ENCODE measurements at regions not wholly inside any gene's neighbourhood (a gene's known extent, or its start where the extent isn't known, plus 50 kb on each side); places are given as distances from the start of the nearest gene placed in this dataset.
"Not testable (repeated sequence)": the region's sequence is repeated elsewhere in the genome, so short reads cannot be mapped to it uniquely, and the experiment has no call there.

DNA sequence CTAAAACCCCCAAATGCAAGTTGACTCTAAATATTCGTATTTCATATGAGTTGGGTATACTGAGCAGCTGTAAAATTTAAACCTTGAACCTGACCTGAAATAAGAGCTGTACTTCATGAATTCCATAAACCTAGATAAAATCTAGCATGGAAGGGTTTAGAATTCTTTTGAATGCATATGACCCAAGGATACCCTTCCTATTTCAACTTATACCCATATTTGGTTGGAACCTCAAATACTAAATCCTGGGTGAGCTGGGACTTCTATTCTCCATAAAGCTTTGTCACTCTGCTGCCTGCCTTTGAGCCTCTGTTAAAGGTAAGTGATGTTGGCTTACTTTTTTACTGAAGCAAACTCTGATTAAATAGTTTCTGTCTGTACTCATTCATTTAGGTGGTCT is 994.6 kb downstream of the SUCLG1 start:
- intact Hi-C loops (cut with DNase I), result no loop called here
- DNase-seq (ENCODE audit: missing footprints) (no peak), ATAC-seq (no peak)

GRCh38 chr2:83462881-83463280 is 996.2 kb downstream of the SUCLG1 start:
- DNase-seq (ENCODE audit: missing footprints) (no peak), ATAC-seq (no peak)
- intact Hi-C loops (cut with DNase I), result no loop called here

- no peak for DNase-seq (ENCODE audit: missing footprints)
- intact Hi-C loops (cut with DNase I), result no loop called here
- ATAC-seq, result no peak
Measured at GRCh38 chr2:83461135-83461534, 997.9 kb downstream of the SUCLG1 start.

DNA sequence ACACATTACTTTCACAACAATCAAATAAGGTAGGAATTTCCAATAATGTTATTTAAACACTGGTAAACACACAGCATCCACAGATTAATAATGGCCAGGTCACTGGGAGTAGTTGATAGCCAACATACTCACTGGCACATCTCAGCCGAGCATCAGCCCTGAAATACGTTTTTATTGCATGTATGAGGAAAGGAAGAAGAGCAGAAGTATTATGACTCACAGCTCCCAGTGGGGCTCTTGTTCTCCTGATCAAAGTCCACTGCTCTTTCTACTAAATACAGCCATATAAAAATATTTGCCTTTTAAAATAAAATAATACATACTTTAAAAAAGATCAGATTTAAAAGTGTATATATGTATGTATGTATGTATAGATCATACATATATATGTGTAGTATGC is 999.6 kb downstream of the SUCLG1 start:
- intact Hi-C loops (cut with DNase I), result no loop called here
- DNase-seq (ENCODE audit: missing footprints) (no peak), ATAC-seq (no peak)

- ATAC-seq (no peak), DNase-seq (ENCODE audit: missing footprints) (no peak)
- intact Hi-C loops (cut with DNase I), result no loop called here
Measured at GRCh38 chr2:83435989-83436388, 1023.1 kb downstream of the SUCLG1 start.

DNA sequence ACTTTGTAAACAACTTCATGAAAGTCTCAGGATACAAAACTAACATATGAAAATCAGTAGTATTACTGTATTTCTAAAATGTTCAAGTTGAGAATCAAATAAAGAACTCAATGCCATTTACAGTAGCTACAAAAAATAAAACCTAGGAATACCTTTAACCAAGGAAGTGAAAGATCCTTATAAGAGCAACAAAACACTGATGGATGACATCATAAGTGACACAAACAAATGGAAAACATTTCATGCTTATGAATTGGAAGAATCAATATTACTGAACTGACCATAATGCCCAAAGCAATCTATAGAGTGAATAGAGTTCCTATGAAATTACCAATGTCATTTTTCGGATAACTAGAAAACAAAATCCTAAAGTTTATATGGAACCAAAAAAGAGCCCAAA is 1038.1 kb downstream of the SUCLG1 start:
- DNase-seq (ENCODE audit: missing footprints) (no peak), ATAC-seq (no peak)
- intact Hi-C loops (cut with DNase I), result no loop called here

- intact Hi-C loops (cut with DNase I), result no loop called here
- DNase-seq (ENCODE audit: missing footprints) (no peak), ATAC-seq (no peak)
Measured at GRCh38 chr2:83394134-83394904, 1064.8 kb downstream of the SUCLG1 start.

GRCh38 chr2:83388804-83389203 is 1070.3 kb downstream of the SUCLG1 start:
- DNase-seq (ENCODE audit: missing footprints), result no peak
- ATAC-seq, result no peak
- intact Hi-C loops (cut with DNase I), result no loop called here

DNA sequence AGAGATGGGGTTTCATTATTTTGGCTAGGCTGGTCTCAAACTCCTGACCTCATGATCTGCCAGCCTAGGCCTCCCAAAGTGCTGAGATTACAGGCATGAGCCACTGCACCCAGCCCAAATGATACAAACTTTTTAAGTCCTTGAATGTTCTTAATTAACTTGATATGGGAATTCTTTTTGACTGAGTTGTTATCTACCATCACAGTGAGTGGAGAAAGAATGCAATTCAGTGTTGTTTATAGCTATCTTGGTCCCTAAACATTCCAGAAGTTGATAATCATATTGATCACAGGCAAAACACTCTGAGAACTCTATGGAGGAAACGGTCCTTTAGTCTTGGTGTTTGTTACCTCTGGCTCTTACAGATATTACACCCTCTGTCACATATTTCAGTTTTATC is 1072.5 kb downstream of the SUCLG1 start:
- ATAC-seq (no peak), DNase-seq (ENCODE audit: missing footprints) (no peak)
- intact Hi-C loops (cut with DNase I), result no loop called here

- no peak for ATAC-seq
- intact Hi-C loops (cut with DNase I), result no loop called here
- DNase-seq (ENCODE audit: missing footprints), result no peak
Measured at GRCh38 chr2:83378921-83379320, 1080.2 kb downstream of the SUCLG1 start.

DNA sequence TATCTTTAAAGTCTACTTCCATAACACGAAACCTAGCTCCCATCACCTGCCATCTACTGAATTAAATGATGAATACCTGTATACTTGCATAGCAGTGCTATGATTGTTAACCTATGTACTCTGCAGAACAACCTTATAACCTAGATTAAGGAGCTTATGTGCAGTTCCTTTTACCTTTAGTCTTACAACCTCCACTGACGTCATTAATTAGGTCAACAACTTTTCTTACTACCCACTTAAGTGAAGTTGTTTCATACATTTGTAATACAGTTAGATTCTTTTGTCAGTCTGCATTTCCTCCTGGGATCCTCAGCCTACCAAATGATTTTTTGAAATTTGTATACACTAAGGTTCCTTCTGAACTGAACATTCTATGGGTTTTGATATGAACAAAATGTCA is 1082.3 kb downstream of the SUCLG1 start:
- DNase-seq (ENCODE audit: missing footprints) (no peak), ATAC-seq (no peak)
- intact Hi-C loops (cut with DNase I), result no loop called here

GRCh38 chr2:83370419-83370762 is 1088.7 kb downstream of the SUCLG1 start:
- no peak for ATAC-seq

DNA sequence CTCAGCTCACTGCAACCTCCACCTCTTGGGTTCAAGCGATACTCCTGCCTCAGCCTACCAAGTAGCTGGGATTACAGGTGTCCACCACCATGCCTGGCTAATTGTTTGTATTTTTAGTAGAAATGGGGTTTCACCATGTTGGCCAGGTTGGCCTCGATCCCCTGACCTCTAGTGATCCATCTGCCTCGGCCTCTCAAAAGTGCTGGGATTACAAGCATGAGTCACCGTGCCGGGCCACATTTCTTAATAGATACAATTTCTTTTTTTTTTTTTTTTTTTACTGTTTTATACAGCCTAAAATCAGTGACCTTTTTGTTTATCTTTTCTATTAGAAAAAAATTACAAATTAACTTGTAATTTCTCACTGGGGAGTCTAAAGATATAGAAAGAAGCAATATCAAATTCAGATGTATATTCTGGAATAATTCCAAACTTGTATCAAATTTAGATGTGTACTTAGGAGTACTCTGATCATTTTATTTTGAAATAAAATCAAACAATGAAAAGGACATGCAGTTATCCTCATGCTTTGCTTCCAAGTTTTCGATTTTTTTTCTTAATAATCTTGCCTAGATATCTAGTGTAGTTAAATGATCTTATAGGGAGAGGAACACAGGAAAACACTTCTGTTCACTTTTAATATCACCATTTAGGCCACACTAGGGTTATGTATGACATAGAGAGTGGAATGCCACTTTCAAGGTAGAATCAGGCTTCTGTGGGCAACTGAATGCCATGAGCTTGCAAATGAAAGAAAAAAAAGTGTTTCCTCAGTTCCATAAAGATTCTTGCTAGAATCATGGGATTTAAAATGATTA is 1089.3 kb downstream of the SUCLG1 start:
- DNase-seq (ENCODE audit: missing footprints) (no peak), ATAC-seq (no peak)
- intact Hi-C loops (cut with DNase I), result no loop called here

More at GRCh38 chr2:83370419-83370762, 1088.7 kb downstream of the SUCLG1 start:
- DNase-seq (ENCODE audit: missing footprints), result no peak
- intact Hi-C loops (cut with DNase I), result no loop called here

DNA sequence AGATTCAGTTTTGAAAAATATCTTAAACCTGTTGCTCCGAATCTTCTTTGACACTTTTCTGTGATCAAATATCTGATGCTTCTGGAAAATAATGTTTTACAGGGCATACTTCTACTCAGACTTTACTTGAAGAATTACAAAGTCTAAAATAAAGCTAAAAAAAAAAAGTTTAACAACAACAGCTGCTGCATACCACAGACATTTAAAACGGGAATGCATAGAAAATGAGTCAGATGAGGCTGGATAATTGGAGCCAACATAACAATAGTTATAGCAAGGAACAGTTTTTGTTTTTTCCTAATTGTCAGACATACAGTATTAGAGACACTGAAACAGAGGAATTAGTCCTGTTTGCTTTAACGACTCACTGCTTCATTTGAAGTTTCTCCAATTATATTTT is 1090.2 kb downstream of the SUCLG1 start:
- intact Hi-C loops (cut with DNase I), result no loop called here

GRCh38 chr2:83368461-83368860 is 1090.6 kb downstream of the SUCLG1 start:
- ATAC-seq (no peak), DNase-seq (ENCODE audit: missing footprints) (no peak)
- intact Hi-C loops (cut with DNase I), result no loop called here

More for the DNA sequence above, 1090.2 kb downstream of the SUCLG1 start:
- ATAC-seq (no peak), DNase-seq (ENCODE audit: missing footprints) (no peak)

DNA sequence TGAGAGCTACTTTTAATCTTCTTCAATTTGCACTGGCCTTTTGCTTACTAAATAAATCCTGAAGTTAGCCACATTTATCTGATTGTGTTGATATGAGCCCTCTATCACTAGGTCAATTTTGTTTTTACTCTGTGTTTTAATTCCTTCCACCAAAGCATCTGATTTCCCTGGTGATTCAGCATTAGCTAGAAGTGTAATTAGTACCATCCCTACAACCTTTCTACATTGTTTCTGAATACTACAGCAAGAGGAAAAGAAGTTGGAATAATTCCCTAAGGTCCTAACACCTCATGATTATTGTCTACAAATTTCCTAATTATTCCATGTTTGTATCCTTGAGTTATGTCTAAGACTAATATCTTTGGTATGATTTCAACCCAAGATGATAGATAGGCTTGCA is 1093.6 kb downstream of the SUCLG1 start:
- intact Hi-C loops (cut with DNase I), result no loop called here
- no peak for DNase-seq (ENCODE audit: missing footprints)
- no peak for ATAC-seq

DNA sequence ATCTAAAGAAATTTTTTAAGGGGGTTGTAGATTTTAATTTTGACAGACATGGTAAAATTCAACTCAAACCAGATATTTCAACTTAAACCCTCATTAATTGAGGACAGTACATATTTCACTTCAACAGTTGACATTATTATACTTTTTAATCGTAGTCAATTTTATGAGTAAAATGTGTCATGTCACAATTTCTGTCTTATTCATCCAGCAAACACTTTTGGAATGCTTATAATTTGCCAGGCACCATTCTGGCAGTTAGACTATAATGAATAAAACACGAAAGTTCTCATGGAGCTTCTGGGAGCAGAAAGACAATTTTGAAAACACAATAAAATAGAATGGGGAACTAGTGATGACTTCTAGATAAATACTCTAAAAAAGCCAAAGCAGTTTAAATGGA is 1094.8 kb downstream of the SUCLG1 start:
- ATAC-seq (no peak), DNase-seq (ENCODE audit: missing footprints) (no peak)
- intact Hi-C loops (cut with DNase I), result no loop called here

- intact Hi-C loops (cut with DNase I), result not testable (repeated sequence)
Measured at GRCh38 chr2:83363138-83363537, 1095.9 kb downstream of the SUCLG1 start.

GRCh38 chr2:83359336-83359735 is 1099.7 kb downstream of the SUCLG1 start:
- ATAC-seq, result no peak
- intact Hi-C loops (cut with DNase I), result no loop called here
- DNase-seq (ENCODE audit: missing footprints), result no peak

More at GRCh38 chr2:83363138-83363537, 1095.9 kb downstream of the SUCLG1 start:
- not testable (repeated sequence) for ATAC-seq; DNase-seq (ENCODE audit: missing footprints)

- ATAC-seq (no peak), DNase-seq (ENCODE audit: missing footprints) (no peak)
- intact Hi-C loops (cut with DNase I), result no loop called here
Measured at GRCh38 chr2:83342860-83343329, 1116.2 kb downstream of the SUCLG1 start.
